Activated CD4-positive, alpha-beta T cell treated with anti-CD3 and anti-CD28 coated beads, Interleukin-10, Interleukin-2, amounts not matched to agents 100 ng/mL and 50 ng/mL, durations not matched to agents 16 hours and 8 hours (primary cell): ENCODE measurements at regions not wholly inside any gene's neighbourhood (a gene's known extent, or its start where the extent isn't known, plus 50 kb on each side); places are given as distances from the start of the nearest gene placed in this dataset.

ENCODE experiments used
- DNase-seq: peaks from one replicate; pipeline ENCODE4 v3.0.0-alpha.2; 2020

- no peak for DNase-seq
Measured at GRCh38 chr17:70525961-70526360, 356.6 kb downstream of the KCNJ2 start.

GRCh38 chr17:70527364-70527888 is 358.1 kb downstream of the KCNJ2 start:
- DNase-seq: no peak

GRCh38 chr17:70533427-70533826 is 364.1 kb downstream of the KCNJ2 start:
- no peak for DNase-seq

GRCh38 chr17:70535986-70536385 is 366.7 kb downstream of the KCNJ2 start:
- no peak for DNase-seq

- no peak for DNase-seq
Measured at GRCh38 chr17:70539132-70539924, 370.0 kb downstream of the KCNJ2 start.

- DNase-seq: no peak
Measured at GRCh38 chr17:70542876-70543275, 373.5 kb downstream of the KCNJ2 start.

GRCh38 chr17:70544317-70544716 is 375.0 kb downstream of the KCNJ2 start:
- no peak for DNase-seq

GRCh38 chr17:70552230-70552981 is 383.1 kb downstream of the KCNJ2 start:
- peak; percentile 29 for DNase-seq

GRCh38 chr17:70552982-70553334 is 383.6 kb downstream of the KCNJ2 start:
- DNase-seq: no peak

GRCh38 chr17:70555723-70556122 is 386.4 kb downstream of the KCNJ2 start:
- DNase-seq: no peak

GRCh38 chr17:70558821-70559220 is 389.5 kb downstream of the KCNJ2 start:
- DNase-seq: no peak

- DNase-seq: no peak
Measured at GRCh38 chr17:70560471-70560870, 391.1 kb downstream of the KCNJ2 start.

GRCh38 chr17:70562137-70562536 is 392.8 kb downstream of the KCNJ2 start:
- DNase-seq: no peak

- DNase-seq: no peak
Measured at GRCh38 chr17:70563281-70563820, 394.0 kb downstream of the KCNJ2 start.

- no peak for DNase-seq
Measured at GRCh38 chr17:70564006-70564620, 394.8 kb downstream of the KCNJ2 start.

- no peak for DNase-seq
Measured at GRCh38 chr17:70569128-70569527, 399.8 kb downstream of the KCNJ2 start.

GRCh38 chr17:70577456-70577855 is 408.1 kb downstream of the KCNJ2 start:
- no peak for DNase-seq

- DNase-seq: no peak
Measured at GRCh38 chr17:70581459-70581858, 412.1 kb downstream of the KCNJ2 start.

GRCh38 chr17:70582777-70583176 is 413.4 kb downstream of the KCNJ2 start:
- DNase-seq: no peak

GRCh38 chr17:70584255-70584654 is 414.9 kb downstream of the KCNJ2 start:
- DNase-seq: no peak

- DNase-seq: no peak
Measured at GRCh38 chr17:70588003-70588402, 418.7 kb downstream of the KCNJ2 start.

GRCh38 chr17:70597774-70598173 is 428.4 kb downstream of the KCNJ2 start:
- DNase-seq: no peak

GRCh38 chr17:70599198-70599597 is 429.9 kb downstream of the KCNJ2 start:
- DNase-seq: no peak
